HG03521 (cell line): ENCODE measurements at regions not wholly inside any gene's neighbourhood (a gene's known extent, or its start where the extent isn't known, plus 50 kb on each side); places are given as distances from the start of the nearest gene placed in this dataset.
A peak's percentile ranks its signal among the peaks of the same experiment; 100 is the strongest.

Source experiments
- ATAC-seq: cut with Tn5 transposase; IDR thresholded peaks from one replicate; pipeline ENCODE4 v1.9.1; 2021; ENCODE audit warnings: mild to moderate bottlenecking, moderate library complexity; ENCODE audit not compliant: unreplicated experiment

DNA sequence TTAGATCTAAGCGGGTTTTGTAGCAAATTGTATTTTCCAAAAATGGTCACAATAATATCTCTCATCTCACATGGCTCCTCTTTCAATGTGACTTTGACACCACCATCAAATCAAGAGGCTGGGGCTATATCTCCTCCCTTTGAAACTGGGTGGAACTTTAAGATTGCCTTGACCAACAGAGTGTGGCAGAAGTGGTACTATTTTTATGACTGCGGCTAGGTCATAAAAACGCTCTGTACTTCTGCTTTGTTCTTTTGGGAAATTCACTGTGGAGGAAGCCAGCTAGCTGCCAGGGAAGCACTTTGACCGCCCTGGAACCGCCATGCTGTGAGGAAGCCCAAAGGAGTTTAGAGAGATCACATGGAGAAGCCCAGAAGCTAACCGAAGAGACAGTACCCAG lies 50.7 kb upstream of the ACOT11 start:
- ATAC-seq = no peak

DNA sequence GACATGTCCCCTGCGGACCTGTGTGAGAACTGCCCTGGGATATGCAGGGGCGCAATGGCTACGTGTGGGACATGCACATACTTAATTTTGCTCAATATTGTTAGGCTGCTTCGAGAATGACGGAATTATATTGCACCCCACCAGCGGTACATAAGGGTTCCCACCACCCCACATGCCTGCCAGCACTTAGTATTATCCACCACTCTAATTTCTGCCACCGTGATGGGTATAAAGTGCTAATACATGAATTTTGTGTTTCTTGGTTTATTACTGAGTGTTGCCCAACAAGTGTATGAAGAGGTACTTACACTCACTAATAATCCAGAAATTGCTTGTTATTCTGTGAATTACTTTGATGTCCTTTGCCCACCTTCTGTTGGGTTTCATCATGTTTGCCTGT lies 52.1 kb upstream of the ACOT11 start:
- ATAC-seq = no peak

DNA sequence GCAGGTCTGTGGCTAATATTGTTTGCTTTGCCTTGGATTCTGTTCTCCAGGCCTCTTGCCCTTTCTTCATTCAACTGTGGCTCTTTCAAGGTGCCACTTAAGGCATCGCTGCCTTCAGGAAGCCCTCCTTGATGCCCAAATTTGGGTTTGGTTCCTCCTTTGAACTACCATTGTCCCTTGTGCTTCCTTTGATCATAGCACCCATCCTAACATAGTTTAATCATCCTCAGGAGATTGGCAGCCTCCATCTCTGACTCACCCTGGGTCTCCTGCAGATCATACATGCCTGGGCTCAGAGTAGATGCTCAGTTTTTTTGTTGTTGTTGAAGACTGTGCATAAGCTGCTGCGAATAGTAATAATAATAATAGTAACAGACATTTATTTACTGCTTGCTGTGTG lies 54.4 kb upstream of the ACOT11 start:
- ATAC-seq = no peak

DNA sequence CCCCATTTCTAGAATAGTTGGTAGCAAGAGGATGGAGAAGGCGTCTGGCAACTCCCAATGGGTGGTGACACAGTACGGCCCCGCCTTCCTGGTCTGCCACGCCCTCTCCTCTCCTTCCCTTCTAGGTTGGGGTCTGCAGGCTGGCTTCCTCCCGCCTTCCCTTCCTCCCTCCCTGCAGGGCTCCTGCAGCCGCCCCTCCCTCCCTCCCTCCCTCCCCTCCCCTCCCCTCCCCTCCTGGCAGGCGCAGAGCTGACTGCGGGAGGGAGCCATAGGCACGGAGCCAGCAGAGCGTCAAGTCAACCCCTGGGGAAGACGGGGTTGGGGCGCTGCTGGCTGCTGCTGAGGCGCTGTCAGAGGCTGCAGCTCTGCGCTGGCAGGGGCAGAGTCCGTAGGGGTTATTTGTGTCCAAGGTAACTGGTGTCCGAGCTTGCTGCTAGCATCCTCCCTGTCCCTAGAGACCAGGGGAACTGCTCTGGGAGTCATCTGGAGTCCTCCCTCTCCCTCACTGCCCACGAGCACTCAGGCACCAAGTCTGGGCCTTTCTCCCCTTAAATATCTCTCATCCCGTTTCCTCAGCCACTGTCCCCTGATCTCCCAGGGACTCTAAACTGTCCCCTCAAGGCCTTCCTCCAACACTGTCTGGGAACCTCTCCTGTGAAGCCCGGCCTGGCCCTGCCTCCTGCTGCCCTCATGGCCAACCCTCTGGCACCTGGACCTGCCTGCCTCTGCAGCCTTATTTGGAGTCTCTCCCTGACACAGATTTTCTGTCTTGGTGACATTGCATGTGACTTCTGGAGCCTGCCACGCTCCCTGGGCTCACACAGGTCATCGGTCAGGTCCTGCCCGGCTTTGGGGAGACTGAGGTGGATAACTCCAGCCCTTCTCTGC lies 57.4 kb upstream of the ACOT11 start:
- ATAC-seq = no peak

DNA sequence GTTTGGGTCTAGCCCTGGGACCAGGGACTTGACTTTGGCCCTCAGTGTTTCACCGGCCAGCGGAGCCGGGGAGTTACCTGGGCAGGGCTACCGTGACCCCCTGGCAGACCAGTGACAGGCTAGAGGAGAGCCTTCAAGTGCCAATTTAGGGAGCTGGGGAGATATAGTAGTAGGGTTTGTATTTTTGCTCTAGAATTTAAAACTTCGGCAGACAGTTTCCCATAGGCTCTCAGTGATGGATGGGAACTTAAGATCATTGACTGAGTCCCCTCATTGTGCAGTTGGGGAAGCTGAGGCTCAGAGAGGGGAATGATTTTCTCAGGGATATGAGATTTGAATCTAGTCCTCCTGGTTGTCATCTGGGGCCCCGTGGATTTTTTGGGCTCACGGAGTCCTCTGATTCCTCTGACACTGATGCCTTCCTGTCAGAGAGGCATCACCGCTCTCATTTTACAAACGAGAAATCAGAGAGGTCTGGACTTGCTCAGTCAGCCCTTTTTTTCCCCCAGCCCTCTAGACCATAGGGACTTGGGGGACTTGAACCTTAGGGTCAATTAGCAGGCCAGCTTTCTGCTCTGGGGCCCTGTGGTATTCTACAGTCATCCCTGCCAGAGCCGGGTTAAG lies 58.3 kb upstream of the ACOT11 start:
- ATAC-seq = no peak

DNA sequence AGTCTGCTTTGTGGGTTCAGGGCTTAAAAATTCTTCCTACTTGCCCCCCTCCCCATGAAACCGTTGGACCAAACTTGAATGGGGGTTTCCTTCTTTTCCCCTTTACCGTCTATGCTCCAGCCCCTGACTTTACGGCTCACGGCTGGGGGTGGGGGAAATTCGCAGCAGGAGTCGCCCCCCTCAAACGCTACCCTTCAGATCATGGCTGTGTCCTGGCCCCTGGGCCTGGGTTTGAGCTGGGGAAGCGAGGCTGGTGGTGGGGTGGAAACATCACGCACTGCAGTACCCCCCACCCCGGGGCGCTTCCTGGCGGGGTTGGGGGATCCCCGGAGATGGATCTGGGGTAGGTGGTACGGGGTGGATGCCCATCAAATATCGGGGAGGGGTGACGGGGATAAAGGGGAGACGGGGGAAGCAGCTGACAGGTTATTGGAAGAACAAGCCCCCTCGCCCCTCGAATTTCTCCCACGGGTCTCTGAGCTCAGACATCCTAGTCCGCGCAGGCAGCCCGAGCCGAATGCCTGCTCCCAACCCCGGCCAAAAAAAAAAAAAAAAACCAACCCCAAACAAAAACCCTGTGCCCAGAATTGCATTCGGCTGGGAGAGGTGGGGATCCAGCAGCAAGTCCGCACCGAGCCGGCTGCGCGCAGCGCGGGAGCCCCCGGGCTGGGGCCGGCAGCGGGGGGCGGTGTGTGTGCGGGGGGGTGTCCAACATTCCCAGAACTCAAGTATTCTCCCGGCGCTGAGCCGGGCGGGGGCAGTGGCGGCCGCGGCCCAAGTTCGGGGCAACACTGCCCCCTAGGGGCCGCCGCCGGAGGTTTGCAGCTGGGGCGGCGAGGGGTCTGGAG lies 59.0 kb upstream of the ACOT11 start:
- ATAC-seq = peak; percentile 57

DNA sequence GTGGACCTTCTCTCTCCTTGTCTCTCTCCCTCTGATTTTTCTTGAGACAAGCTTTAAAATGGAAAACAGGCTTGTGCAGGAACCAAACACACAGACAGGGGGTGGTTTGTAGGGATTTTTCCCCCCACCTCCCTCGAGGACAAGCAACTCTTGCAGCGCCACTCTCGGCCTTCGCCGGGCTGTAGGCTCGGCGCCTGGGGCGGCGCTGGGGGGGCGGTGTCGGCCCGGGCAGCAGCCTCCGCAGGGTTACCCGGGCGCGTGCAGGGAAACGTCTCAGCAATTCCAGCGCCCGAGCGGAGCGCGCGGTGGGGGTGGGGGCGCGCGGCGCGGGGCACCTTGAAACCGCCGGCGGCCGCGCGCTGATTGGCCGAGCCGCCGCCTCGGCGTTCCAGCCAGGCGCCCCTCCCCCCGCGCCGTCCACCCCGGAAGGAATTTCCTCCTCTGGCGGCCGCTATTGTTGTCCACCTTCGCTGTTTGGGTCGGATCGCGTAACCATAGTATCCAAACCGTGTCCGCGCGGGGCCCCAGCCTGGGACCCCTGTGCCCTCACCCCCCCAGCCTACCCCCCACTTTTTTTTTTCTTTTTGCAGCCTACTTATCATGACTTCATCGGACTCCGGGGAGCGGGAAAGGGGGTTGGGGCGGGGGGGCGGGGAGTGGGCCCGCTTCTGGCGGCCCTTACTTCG lies 59.8 kb upstream of the ACOT11 start:
- ATAC-seq = no peak

DNA sequence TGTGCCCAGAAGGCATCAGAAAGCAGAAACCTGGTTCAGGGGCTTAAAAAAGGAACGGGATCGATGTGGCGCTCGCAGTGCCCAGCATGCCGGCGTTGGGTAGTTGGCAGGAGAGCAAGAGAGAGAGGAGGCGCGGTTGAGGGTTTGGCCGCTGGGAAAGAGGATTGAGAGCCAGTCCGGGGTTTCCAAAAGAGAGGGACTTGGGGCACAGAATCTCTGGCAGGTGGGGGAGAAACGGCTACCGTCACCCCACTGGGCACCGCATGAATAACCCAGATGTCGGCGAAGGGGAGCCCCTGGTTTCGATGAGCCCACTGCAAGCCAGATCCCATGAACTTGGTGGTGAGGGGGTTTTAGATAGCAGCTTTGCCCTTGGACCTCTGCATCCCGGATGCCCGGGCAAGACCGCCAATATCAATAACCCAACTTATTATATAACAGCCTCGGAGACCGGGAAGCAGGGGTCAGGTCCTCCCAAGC lies 60.4 kb upstream of the ACOT11 start:
- ATAC-seq = no peak

DNA sequence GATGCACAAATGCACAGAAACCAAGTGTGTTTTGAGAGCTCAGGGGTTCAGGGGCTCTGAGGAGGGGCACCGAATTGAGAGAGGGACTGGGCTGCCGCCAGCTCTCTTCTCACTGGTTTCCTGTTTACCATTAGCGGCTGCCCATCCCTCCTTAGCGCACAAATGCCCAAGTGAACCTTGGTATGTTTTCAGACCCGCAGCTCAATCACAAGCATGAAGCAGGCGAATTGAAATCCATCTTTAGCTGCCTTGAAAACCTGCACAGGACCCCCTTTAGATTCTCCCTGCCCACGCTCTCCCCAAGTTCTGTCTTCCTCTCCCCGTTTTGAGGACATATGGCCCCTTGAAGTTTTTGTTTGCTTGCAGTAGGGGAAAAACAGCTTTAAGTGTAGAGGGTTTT lies 61.1 kb upstream of the ACOT11 start:
- no peak for ATAC-seq

DNA sequence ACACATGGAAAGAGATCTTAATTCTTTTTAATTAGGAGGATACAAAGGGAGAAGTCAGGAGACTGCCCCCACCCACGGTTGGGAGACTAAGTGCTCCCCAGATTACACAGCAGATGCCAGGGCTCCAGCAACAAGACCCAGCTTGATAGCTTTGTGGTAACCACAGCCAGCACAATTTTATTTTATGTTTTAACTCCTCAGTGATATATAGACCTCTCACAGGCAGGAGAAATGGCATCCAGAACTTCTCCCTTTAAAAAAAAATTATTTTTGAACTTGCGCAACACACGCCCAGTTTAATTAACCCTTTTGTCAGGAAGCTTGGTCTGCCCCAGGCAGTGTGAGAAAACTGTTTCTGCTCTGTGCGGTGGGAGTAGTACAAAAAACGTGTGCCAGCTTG lies 62.6 kb upstream of the ACOT11 start:
- no peak for ATAC-seq

DNA sequence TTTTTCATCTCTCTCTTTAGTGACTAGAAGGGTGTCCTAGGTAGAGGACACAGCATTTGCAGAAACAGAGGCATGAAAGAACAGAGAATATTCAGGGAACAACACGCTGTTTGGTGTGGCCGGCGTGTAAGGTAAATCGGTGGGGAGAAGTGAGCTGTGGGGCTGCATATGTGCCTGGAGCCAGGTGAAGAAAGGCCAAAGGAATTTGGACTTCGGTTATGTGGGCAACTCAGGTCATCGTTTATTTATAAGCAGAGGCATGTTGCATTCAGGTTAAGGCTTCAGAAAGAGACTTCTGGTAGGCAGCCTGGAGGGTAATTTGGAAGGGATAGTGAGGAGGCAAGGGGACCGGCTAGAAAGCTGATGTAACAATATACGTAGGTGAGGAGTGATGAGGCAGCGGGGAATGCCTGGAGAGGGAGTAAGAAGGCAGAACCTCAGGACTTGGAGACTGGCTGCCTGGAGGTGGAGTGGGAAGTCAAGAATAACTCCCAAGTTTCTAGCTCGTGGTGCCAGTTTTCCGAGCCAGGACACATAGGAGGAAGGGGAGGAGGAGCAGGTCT lies 64.1 kb upstream of the ACOT11 start:
- no peak for ATAC-seq

DNA sequence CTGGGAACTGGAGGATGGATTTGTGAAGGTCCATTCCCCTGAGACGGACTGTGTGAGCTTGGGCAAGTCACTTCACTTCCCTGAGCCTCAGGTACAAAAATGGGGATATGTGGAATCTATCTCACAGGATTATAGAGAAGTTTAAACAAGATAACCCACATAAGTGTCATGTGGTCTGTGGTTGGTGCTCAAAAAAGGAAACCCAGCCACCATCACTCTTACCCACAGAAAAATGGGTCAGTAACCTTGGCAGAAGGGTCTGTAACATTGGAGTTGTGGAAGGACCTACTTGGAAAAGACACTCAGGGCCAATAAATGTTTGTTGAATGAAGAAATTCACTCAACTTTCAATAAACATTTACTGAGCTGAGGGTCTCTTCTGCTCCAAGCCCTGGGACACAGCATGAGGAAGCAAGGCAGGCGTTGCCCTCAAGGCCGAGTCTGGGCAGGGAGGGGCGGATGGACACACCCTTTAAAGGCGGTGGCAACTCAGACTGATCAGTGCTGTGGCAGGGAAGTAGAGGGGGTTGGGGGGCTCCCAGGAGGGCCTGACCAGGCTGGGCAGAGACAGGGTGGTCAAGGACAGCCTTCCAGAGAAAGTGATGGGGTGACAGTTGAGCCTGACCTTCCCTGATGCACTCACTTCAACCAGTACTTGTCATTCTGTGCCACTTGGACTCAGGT lies 66.7 kb upstream of the ACOT11 start:
- no peak for ATAC-seq

DNA sequence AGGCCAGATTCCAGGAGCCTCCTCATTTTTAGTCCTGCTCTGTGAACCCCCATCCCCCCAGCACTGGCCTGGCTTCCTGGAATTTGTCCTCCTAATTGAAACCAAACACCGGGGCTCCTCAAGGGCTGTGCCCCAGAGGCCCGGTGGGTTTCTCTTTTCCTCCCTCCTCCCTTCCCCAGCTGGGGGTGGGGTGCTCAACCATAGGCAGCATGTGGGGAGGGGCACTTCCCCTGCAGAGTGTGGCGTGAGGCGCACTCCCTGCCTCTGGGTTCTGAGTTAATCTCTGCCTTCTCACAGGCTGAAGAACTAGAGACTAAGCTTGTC lies 67.5 kb upstream of the ACOT11 start:
- ATAC-seq = no peak

DNA sequence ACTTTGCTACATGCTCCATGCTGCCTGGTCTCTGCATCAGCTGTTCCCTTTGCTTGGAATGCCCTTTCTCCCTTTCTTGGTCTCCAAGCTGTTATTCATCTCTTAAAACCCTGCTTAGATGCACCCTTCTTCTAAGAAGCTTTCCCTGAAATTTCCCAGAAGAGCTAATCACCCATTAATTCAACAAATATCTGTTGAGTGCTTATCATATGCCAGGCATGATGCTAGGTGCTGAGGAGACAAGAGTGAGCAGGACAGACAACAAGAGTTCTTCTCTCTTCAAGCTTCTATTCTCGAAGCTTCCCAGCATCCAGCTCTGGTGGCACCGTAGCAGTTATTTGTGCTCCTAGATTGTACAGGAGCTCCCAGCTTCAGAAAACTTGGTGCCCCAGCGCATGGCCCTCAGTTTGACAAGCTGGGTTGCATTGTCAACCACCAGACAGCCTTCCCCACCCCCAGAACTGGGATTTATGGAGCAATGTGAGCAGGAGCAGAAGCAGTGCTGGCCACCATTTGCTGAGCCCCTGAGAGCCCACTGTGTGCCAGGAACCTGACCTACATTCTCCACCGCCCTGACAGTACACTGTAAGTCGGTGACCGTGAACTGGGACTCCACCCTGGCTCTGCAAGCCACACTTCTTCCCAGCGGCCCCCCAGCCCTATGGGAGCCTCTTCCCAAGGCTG lies 68.0 kb upstream of the ACOT11 start:
- no peak for ATAC-seq

DNA sequence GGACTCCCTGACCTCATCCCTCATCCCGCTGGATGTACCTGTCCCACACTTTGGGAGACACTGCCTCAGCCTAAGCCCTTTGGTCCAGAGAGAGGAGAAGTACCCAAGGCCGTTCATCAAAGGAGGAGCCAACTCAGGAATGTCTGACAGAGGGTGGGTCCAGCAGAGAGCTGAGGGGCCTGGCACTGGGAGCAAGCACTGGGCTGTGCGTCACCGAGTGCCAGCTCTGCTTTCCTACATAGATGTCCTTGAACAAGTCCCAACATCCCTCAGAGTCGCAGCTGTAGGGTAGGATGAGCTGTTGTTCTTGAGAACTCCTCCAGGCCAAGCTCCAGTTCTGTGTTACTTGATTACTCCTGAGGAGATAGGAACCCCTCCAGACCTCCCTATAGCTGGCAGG lies 68.8 kb upstream of the ACOT11 start:
- no peak for ATAC-seq

DNA sequence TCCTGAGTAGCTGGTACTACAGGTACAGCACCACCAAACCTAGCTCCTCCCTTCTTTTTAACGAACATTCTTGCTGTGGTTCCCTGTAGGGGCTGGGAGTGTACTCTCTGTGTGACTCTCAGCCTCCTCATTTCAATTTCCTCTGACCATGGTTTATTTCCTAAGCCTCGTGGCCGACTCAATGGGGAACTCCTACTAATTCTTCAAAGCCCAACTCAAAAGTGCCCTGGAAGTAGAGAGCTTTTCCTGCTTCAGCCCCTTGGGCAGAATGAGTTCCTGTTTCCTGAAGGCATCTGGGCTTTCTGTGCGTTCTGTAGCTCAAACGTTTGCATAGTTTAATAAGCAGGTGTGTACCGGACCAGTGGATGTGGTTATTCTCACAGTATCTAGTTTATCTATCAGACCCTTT lies 70.9 kb upstream of the ACOT11 start:
- ATAC-seq = no peak

DNA sequence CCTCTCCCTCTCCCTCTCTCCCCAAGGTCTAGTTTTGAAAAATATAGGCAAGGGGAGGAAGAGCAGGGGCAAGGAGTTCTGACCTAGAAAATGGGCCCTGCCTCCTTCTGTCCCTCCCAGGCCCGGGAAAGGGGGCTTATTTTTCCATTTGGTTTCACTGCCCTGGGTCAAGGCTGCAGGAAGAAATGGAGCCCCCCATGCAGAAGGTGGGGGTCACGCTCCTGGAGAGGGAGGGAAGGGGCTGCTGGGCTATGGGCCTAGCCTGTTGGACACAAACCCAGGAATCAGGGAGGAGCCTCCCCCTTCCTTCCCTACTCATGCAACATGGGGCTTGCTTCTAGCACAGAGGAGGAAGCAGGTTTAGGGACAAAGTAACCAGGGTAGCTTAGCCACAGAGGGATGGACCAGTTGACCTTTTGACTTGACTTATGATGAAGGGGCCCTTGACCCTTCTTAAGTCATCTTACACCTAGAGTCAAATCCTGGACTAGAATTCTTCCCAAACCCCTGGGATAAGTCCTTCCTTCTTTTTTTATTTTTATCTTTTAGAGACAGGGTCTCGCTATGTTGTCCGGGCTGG lies 70.4 kb upstream of the SSBP3 start:
- no peak for ATAC-seq

DNA sequence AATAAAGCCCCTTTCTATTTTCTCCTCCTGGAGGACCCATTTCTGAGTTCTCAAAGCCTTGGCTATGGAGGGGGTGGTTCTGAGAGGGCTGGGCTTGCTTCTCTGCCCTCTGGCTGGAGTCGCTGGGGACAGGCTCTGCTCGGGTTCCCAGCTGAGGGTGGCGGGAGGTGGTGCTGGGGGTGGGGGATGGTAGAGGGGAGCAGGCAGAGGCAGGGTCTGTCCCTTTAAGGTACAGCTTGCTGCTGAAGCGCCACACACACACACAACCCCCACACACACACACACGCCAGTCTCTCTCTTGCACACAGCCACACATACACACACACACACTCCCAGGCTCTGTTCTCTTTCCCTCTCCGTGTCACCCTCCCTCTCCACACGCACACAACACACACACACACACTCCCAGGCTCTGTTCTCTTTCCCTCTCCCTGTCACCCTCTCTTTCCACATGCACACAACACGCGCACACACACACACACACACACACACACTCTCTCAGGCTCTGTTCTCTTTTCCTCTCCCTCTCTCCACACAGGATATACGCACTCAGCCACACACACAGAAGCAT lies 69.8 kb upstream of the SSBP3 start:
- no peak for ATAC-seq

DNA sequence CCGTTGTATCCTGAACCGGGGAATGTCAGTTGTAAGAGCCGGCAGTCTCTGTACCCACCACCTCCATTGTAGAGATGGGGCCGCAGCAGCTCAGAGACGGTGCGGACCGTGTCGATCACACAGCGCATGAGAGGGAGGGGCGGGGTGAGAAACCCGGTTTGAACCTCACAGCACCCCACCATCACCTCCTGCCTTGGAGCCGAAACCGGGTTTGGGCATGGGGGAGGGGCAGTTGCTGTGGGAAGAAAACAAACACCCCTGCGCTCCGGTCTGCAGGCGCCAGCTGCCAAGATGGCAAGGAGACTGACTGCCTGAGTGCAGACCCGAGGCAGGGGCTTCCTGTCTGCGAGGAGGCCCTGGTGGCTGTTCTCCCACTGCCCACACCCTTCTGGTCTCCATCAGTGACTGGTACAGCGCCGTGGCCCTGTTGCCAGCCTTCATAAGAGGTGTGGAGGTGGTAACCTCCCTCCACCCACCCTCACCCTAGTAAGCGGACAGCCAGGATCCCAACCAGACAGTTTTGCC lies 69.2 kb upstream of the SSBP3 start:
- no peak for ATAC-seq
